ENCODE measurements at regions not wholly inside any gene's neighbourhood (a gene's known extent, or its start where the extent isn't known, plus 50 kb on each side); places are given as distances from the start of the nearest gene placed in this dataset.

- TF ChIP-seq CTCF (IDR thresholded peaks at IDR 0.05): no peak
- no peak for TF ChIP-seq POLR2A (IDR thresholded peaks at IDR 0.05)
Measured at GRCh38 chr19:29418201-29418600, 107.6 kb upstream of the VSTM2B start.

Data from right lobe of liver (tissue), 4 donors.